NCI-H2196 treated with DMSO at 0.1 percent for 48 hours (cell line): ENCODE measurements at regions not wholly inside any gene's neighbourhood (a gene's known extent, or its start where the extent isn't known, plus 50 kb on each side); places are given as distances from the start of the nearest gene placed in this dataset.

Source experiments
- DNase-seq: peaks from one replicate; lab custom pipeline; 2025; ENCODE audit not compliant: unreplicated experiment; lab: John Stamatoyannopoulos, UW

- no peak for DNase-seq
These were observed 520.1 kb upstream of the PKDCC start for GRCh38 chr2:41527525-41528323.

DNA sequence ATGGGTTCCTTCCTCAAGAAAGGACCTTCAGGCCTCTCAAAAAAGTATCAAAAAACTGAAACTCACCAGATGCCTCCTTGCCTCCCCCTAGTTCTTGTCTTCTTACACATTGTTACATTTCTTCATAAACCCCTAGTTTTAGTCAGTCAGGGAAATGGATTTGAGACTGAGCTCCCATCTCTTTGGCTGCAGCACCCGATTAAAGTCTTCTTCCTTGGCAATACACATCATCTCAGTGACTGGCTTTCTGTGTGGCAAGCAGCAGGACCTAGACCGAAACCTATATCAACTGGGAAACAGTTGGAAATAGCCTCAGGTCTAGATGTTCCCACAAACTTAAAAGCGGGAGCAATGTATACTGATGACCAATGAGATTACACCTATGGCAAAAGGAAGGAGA is 512.2 kb upstream of the PKDCC start:
- DNase-seq = no peak

DNA sequence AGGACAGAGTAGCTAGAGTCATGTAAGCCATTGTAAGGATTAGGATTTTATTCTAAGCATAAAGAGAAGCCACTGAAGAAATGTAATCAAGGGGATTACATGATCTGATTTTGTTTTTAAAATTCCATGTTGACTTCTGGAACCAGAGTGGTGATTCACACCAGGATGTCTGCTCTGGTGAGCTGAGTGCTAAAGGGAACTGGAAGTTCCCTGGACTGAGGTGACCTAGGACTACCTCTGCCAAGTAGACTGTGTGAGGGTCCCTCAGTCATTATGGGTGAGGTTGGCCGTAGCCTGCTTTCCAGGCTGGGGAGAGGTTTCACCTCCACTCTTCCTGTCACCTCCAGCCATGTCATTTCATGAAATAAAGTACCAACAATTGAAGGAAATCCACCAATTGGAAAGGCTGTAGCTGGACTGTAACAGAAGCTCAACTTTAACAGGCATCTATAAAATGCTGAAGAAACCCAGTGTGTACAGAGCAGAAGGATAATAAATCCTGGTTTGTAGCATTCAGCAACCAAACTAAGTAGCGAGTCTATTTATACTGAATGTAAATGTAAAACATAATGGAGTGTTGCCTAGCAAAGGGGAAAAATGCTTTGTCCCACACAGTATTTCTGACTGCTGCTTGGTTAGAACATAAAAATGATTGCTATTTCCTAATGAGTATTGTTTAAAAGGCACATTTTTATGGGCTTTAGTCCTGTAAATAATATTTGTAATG is 507.4 kb upstream of the PKDCC start:
- no peak for DNase-seq

DNA sequence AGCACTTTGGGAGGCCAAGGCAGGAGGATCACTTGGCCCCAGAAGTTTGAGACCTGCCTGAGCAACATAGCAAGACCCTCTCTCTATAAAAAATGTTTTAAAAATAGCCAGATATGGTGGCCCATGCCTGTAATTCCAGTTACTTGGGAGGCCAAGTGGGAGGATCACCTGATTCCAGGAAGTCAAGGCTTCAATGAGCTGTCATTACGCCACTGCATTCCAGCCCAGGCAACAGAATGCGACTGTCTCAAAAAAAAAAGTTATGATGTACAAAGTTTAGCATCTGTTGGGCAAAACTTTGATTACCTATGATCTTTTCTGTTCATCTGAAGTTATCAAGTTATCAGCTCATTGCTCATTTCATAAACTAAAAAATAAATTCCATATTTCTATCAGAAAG is 504.1 kb upstream of the PKDCC start:
- DNase-seq = no peak

DNA sequence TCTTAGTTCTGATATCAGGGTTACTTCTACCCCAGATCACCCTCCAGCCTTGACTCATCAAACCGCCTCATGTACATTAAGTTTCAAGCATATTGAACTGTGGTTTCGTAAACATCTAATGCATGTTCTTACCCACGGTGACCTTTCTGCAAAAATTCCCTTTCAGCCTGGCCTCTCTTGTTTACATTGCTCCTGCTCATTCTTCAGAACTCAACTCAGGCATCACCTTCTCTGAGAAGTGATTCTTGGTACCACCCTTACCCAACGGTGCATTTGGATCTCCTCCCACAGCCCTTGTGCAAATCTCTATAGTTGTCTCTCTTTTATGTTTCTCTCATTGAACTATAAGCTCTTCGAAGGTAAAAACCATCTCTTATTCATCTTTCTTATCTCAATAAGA is 503.1 kb upstream of the PKDCC start:
- no peak for DNase-seq

DNA sequence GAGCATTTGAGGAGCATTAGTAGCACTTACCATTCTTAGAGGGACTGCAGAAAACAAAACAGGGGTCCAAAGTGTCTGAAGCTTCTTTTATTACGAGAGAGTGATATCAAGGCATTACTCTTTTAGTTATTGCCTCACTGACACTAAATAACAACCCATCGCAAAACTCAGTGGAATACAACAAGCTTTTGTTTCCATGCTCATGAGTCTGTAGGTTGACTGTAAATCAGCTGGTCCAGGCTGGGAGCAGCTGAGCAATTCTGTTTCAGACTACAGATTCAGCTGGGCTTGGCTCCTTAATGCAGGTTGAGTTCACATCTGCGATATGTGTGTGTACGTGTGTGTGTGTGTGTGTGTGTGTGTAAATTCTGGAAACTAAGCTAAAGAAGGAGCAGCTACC is 501.8 kb upstream of the PKDCC start:
- DNase-seq = no peak

- DNase-seq = no peak
These were observed 479.2 kb upstream of the PKDCC start for GRCh38 chr2:41568648-41569047.

GRCh38 chr2:41572154-41572553 is 475.7 kb upstream of the PKDCC start:
- no peak for DNase-seq

- no peak for DNase-seq
These were observed 471.4 kb upstream of the PKDCC start for GRCh38 chr2:41576423-41576822.

GRCh38 chr2:41579806-41580205 is 468.0 kb upstream of the PKDCC start:
- DNase-seq = no peak

DNA sequence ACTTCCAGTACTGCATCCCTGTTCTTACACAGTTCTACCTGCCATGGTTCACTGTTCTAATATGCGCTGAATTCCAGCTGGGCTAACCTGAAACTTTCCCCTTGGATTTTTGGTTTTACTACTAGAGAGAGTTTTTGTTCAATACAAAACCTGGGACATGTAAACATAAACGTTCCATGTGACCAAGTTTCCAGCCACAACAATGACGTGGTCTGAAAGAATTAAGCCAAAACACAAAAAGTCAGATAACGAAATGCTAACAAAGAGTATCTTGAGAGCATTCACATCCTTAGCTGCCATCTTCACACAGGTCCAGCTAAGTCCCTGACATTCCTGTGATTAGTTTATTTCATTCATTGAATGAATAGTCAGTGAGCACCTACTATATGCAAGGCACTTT is 467.0 kb upstream of the PKDCC start:
- no peak for DNase-seq

DNA sequence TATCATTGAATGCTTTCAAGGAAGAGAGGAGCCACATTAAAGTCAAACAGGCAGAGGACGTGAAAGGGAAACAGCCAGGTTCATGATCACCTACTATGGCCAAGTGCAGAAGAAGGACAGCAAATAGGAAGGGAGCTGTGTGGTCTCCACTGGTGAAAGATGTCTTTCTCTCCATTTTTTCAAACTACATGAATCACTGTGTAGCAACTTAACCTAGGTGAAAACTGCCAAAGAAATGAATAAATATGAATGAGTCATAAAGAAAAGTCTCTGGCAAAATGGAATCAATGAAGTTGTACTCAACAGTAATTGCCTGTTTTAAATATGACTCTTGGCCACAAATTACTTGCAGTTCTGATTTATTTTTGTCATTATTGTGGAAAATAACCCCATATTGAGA is 452.6 kb upstream of the PKDCC start:
- DNase-seq = no peak

- DNase-seq = no peak
These were observed 450.1 kb upstream of the PKDCC start for GRCh38 chr2:41597680-41598079.

- no peak for DNase-seq
These were observed 449.5 kb upstream of the PKDCC start for GRCh38 chr2:41598161-41598894.

DNA sequence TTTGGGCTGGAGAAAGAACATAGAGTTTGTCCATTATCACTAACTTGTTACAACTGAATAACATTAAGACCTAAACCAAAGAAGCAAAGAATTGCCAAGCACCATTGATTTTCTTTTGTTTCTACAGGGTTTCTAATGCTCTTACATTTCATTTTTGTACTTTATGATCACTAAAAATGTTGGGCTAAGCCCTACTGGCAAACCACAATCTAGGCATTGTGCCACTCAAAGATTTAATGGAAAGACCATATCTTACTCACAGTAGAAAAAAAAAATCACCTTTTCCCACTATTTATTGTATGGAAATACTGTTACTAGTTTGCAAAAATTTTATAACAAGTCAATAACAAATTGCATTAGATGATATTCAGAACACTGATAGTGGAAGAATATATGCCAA is 447.4 kb upstream of the PKDCC start:
- DNase-seq = no peak

DNA sequence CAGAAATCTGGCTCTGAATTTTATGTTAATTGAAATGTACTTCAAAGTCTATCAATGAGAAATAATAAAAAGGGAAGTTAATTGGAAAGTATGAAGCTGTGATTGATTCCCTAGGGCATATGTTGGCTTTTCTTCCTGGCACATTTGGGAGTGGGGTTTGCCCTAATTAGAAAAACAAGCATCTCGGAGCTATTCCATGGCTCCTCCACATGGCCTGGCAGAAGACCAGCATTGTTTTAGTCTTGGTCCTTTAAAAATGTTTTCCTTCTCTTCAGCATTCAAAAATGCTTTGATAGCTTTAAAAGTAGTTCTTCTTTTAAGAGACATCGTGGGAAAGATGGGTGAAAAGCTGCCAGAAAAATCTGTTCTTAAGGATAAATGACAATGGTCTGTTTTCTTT is 445.5 kb upstream of the PKDCC start:
- DNase-seq = no peak

GRCh38 chr2:41605311-41605710 is 442.5 kb upstream of the PKDCC start:
- no peak for DNase-seq

DNA sequence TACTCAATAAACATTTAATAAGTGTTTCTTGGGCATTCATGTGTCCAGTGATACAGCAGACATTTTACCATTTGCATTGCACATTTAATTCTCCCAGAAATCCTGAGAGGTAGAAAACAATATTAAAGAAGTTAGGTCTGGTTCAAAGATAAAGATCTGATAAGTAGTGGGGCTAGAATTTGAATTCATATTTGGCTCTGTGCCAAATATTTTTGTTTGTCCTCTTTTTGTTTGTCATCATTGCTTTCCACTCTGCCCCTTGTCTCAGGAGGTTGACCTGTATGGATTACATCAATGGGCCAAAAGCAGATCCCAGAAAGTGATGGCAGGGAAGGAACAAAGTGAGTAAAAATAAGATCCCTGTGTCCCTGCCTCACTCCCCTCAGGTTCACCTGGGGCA is 441.9 kb upstream of the PKDCC start:
- DNase-seq = no peak

GRCh38 chr2:41610501-41611190 is 437.2 kb upstream of the PKDCC start:
- DNase-seq = no peak

GRCh38 chr2:41618754-41619153 is 429.1 kb upstream of the PKDCC start:
- no peak for DNase-seq

DNA sequence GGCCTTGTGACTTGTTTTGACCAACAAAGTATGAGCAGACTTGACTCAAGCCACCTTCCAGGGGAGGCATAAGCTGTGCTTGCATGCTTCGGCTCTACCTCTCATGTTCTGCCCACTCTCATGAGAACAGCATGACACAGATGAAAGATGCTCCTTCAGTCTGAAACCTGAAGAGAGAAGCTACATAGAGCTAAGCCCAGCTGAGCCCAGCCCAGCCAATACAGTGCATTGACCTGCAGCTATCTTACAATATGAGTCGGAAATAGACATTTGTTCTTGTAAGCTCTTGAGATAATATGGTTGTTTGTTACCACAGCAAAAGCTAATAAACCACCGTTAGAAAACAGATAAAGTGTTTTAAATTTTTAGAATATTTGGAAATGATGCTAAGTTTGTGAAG is 426.7 kb upstream of the PKDCC start:
- no peak for DNase-seq
